MM.1S (cell line): ENCODE measurements at regions not wholly inside any gene's neighbourhood (a gene's known extent, or its start where the extent isn't known, plus 50 kb on each side); places are given as distances from the start of the nearest gene placed in this dataset.

Experiments used
- EZH2 ChIP-seq: fragments of 300-600 bp; sonication (generic); optimal IDR thresholded peaks from 2 replicates; pipeline ENCODE3; 2017; ENCODE audit warnings: low read depth, mild to moderate bottlenecking, antibody characterized with exemption, low read length, mixed read lengths
- TF ChIP-seq, protein P1 (sequence below): fragments of 300-600 bp; sonication (generic); IDR thresholded peaks from 2 replicates; pipeline ENCODE4 v1.5.1; 2016; ENCODE audit warnings: antibody characterized with exemption, low read length, mixed read lengths

DNA sequence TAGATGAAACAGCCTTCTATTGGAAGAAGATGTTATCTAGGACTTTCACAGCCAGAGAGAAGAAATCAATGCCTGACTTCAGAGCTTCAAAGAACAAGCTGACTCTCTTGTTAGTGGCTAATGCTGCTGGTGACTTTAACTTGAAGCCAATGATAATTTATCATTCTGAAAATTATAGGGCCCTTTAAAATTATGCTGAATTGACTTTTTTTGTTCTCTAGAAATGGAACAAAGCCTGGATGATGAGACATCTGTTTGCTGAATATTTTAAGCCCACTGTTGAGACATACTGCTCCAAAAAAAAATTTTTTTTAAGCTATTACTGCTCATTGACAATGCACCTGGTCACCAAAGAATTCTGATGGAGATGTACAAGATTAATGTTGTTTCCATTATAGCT, 189.2 kb downstream of the MBL2 start:
- TF ChIP-seq EZH2 = no peak
- TF ChIP-seq, protein P1, sequence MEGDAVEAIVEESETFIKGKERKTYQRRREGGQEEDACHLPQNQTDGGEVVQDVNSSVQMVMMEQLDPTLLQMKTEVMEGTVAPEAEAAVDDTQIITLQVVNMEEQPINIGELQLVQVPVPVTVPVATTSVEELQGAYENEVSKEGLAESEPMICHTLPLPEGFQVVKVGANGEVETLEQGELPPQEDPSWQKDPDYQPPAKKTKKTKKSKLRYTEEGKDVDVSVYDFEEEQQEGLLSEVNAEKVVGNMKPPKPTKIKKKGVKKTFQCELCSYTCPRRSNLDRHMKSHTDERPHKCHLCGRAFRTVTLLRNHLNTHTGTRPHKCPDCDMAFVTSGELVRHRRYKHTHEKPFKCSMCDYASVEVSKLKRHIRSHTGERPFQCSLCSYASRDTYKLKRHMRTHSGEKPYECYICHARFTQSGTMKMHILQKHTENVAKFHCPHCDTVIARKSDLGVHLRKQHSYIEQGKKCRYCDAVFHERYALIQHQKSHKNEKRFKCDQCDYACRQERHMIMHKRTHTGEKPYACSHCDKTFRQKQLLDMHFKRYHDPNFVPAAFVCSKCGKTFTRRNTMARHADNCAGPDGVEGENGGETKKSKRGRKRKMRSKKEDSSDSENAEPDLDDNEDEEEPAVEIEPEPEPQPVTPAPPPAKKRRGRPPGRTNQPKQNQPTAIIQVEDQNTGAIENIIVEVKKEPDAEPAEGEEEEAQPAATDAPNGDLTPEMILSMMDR = no peak
